Small intestine (tissue), 7 donors: ENCODE measurements at regions not wholly inside any gene's neighbourhood (a gene's known extent, or its start where the extent isn't known, plus 50 kb on each side); places are given as distances from the start of the nearest gene placed in this dataset.

Experiments
- DNase-seq, 2 donors: peaks; one replicate each; pipeline versions ENCODE4 v3.0.0 to v3.0.0-alpha.2; 2013
- FAIRE-seq: peaks from 2 replicates; lab custom pipeline; 2012; peaks lifted over from hg19 to GRCh38; lab: Jason Lieb, UNC
- H3K27ac ChIP-seq, 3 donors: one replicate each; pipeline ENCODE4 v1.5.1; 2013; ENCODE audit warnings: low read length in 2 of 3, mild to moderate bottlenecking in 2 of 3, control low read depth in 1 of 3, inconsistent platforms in 1 of 3, low read depth in 1 of 3, moderate library complexity in 1 of 3
- H3K27me3 ChIP-seq, 3 donors: one replicate each; pipeline ENCODE4 v1.6.1; 2013; ENCODE audit warnings: low read length in 3 of 3, inconsistent platforms in 1 of 3; ENCODE audit not compliant: control insufficient read depth in 3 of 3, insufficient read depth in 3 of 3
- H3K36me3 ChIP-seq, 3 donors: one replicate each; pipeline ENCODE4 v1.6.1; 2013; ENCODE audit warnings: low read length in 3 of 3, inconsistent platforms in 1 of 3, low read depth in 1 of 3, mild to moderate bottlenecking in 1 of 3, moderate library complexity in 1 of 3; ENCODE audit not compliant: control insufficient read depth in 3 of 3, insufficient read depth in 2 of 3
- H3K4me1 ChIP-seq, 3 donors: one replicate each; pipeline ENCODE4 v1.6.1; 2013; ENCODE audit warnings: low read length in 2 of 3, inconsistent platforms in 1 of 3, low read depth in 1 of 3, mild to moderate bottlenecking in 1 of 3, moderate library complexity in 1 of 3; ENCODE audit not compliant: control insufficient read depth in 3 of 3, insufficient read depth in 2 of 3
- H3K4me3 ChIP-seq, 3 donors: one replicate each; pipeline ENCODE4 v1.5.1; 2013; ENCODE audit warnings: low read length in 3 of 3, control low read depth in 1 of 3, inconsistent platforms in 1 of 3, low read depth in 1 of 3, mild to moderate bottlenecking in 1 of 3, moderate library complexity in 1 of 3
- H3K9me3 ChIP-seq, 2 donors: one replicate each; pipeline ENCODE4 v1.6.1; 2013; ENCODE audit warnings: low read depth in 1 of 2, low read length in 1 of 2; ENCODE audit not compliant: control insufficient read depth in 2 of 2, insufficient read depth in 1 of 2
- WGBS, 3 donors: extraction: QIAGEN DNeasy Blood & Tissue Kit; methylation state at CpG; one replicate each; pipeline ENCODE4 v1.1.7; 2013; 5-methylcytosine and 5-hydroxymethylcytosine counted together
- donor health status: healthy with polysubstance abuse.
- donor health status: control.
- donor health status: control.
- donor health status: Bipolar disorder and iron deficiency.
- donor health status: healthy.

DNA sequence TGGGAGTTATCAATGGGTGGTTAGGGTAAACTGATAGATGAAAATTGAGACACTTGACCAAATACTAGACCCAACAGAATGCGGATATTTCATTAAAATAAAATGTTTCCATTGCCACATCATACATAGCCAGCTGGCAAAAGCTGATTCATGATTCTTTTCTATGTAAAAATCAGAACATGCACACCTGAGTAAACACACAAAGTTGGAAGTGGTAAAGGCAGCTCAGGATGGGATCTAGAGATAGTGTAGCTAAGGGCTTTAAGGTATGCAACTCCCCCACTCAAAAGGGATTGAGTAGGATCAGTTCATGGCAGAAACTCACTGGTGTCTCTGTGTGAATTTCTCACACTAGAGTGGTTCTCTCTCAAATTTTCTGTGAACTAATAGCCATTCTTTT, 541.1 kb upstream of the GRAMD2B start:
- DNase-seq, result no peak
- no peaks in the 10 kb centered on the region for H3K36me3 ChIP-seq
- FAIRE-seq, result no peak
- no peaks in the 10 kb centered on the region for H3K4me1 ChIP-seq
- H3K9me3 ChIP-seq, result no peaks in the 10 kb centered on the region
- no peaks in the 10 kb centered on the region for H3K27me3 ChIP-seq
- no peak overlapping the region for H3K27ac ChIP-seq
- WGBS, 3 donors, result 80 to 88% (median 81%) methylated on average over 1 of the region's 1 CpG
- H3K4me3 ChIP-seq, result no peak overlapping the region

DNA sequence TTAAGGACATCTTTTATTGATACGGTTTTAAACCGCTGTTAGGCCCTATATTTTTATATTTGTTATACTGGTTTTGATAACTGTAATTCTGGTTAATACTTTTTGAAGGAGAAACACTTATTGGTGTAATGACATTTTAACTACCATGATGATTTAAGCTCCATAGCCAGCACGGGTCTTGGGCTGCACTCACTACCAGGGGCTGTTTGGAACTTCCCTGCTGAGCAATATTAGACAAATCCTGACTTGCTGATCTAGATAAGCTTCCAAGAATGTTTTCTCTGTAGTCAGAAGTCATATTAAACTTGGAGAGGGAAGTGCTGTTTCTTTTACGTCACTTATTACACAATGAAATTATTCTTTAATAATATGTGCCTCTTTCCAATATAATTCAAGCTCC, 540.0 kb upstream of the GRAMD2B start:
- 86 to 88% (median 88%) methylated on average over 4 of the region's 4 CpGs for WGBS, 3 donors
- Histone ChIP-seq H3K4me3 (no peak overlapping the region), H3K36me3 (no peaks in the 10 kb centered on the region), H3K9me3 (no peaks in the 10 kb centered on the region), H3K4me1 (no peaks in the 10 kb centered on the region), H3K27ac (no peak overlapping the region), H3K27me3 (no peaks in the 10 kb centered on the region)
- FAIRE-seq (no peak), DNase-seq (no peak)

DNA sequence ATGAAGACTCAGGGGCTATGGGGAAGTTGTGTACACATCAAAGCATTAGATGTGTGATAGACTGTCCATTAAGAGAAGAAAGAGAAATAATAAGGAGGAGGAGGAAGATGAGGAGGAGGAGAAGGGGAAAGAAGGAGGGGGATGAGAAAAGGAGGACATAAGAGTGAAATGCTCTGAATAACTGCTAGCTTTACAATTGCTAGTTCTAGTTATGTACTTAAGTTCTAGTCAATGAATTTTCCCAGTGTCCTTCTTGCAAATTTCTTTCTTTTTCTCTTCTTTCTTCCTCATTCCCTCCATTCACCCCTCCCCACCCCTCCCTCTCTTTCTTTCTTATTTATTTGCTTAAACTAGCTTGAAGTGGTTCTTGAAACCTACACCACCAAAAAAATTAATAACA, 534.9 kb upstream of the GRAMD2B start:
- no peak overlapping the region for H3K4me3 ChIP-seq
- no peaks in the 10 kb centered on the region for H3K9me3 ChIP-seq
- H3K27me3 ChIP-seq, result no peaks in the 10 kb centered on the region
- DNase-seq (no peak), FAIRE-seq (no peak)
- H3K36me3 ChIP-seq, result no peaks in the 10 kb centered on the region
- no peaks in the 10 kb centered on the region for H3K4me1 ChIP-seq
- no peak overlapping the region for H3K27ac ChIP-seq

DNA sequence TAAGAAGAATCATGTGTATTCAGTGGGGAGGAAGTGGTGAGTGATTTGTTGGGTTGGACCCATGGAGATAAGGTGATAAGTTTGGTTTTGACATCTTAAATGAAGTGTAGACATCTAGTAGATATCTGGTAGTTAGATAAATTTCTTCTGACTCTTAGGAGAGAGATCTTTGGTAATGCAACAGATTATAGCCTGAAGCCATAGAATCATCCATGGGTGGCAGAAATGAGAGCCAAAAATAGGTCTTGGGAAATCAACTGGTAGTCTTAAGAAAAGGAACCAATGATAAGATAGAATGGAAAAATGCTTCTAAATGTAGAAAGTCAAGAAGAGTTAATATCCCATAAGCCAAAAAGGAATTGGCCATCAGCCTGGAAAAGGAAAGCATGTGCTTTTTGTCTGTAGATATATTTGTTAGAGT, 532.7 kb upstream of the GRAMD2B start:
- FAIRE-seq (no peak), DNase-seq (no peak)
- no peaks in the 10 kb centered on the region for H3K36me3 ChIP-seq
- no peak overlapping the region for H3K4me3 ChIP-seq
- H3K9me3 ChIP-seq, result no peaks in the 10 kb centered on the region
- no peaks in the 10 kb centered on the region for H3K4me1 ChIP-seq
- H3K27ac ChIP-seq, result no peak overlapping the region
- H3K27me3 ChIP-seq, result no peaks in the 10 kb centered on the region

DNA sequence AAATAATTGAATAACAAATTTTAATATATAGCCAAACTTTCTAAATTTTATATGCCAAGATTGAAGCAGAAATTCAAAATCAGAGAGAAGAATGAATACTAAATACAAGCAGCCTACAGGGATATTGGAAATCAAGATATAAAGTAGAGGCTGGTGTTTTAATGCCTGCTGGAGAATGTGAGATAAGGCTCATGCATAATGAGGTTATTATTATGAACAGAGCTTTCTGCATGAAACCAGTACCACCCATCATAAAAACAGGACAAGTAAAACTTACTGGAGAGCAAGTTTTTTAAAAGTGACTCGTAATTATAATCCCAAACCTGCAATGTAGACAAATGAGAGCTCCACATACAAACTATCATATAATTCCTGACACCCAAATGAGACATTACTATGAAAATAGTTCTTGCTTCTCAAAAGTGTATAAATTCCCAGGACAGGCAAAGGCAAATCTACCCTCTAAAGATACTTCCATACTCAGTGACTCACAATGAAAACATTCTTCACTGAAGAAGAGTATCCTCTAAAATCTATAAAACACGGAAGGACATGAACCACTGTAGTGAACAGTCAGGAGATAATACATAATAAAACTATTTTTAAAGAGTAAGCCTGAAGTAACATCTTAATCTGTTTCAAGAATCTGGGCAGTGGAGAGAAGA, 532.0 kb upstream of the GRAMD2B start:
- WGBS, 3 donors, result 60 to 74% (median 63%) methylated on average over 2 of the region's 2 CpGs
- FAIRE-seq, result no peak

DNA sequence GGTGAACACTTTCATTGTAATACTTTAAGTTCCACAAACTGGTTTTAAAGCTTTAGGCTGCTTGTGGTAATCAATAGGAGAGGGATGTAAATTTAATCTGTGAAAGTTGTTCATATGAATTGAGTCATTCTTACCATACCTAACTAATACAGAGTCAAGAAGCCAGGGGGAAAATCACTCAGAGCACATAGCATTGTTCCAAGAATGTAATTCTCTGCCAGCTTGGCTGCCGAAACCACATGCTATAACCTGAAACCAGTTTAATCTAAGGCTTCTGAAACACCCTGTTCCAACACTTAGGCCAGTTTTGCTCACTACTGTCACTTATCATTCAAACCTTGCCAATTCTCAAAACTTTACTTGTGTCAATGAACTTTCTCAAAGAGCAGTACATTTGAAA, 528.8 kb upstream of the GRAMD2B start:
- Histone ChIP-seq H3K4me3 (no peak overlapping the region), H3K27me3 (no peaks in the 10 kb centered on the region), H3K27ac (no peak overlapping the region), H3K4me1 (no peaks in the 10 kb centered on the region), H3K9me3 (no peaks in the 10 kb centered on the region), H3K36me3 (no peaks in the 10 kb centered on the region)
- no peak for FAIRE-seq
- 89 to 91% (median 90%) methylated on average over 1 of the region's 1 CpG for WGBS, 3 donors
- DNase-seq, result no peak

More for the DNA sequence above, 532.0 kb upstream of the GRAMD2B start:
- Histone ChIP-seq H3K36me3 (no peaks in the 10 kb centered on the region), H3K4me1 (no peaks in the 10 kb centered on the region), H3K9me3 (no peaks in the 10 kb centered on the region), H3K27ac (no peak overlapping the region), H3K4me3 (no peak overlapping the region), H3K27me3 (no peaks in the 10 kb centered on the region)
- no peak for DNase-seq

DNA sequence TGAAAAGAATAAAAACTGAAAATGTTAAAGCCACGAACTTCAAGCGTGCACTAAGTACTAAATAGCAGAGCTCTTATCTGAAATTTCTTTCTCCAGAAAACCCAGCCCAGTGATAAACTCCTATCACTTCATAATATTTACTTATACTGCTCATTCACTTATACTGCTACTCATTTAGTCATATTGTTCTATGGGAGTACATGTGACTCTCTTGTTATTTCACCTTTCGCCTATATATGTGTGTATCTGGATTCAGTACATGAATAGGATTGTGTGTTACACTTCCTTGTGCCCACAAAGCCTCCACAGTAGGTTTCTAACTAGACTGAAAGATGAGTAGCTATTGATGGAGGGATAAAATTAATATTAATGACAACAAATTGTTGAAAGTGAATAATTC, 526.8 kb upstream of the GRAMD2B start:
- Histone ChIP-seq H3K4me1 (no peaks in the 10 kb centered on the region), H3K27me3 (no peaks in the 10 kb centered on the region), H3K36me3 (no peaks in the 10 kb centered on the region), H3K27ac (no peak overlapping the region), H3K4me3 (no peak overlapping the region), H3K9me3 (no peaks in the 10 kb centered on the region)
- FAIRE-seq (no peak), DNase-seq (peak; percentile 54 to 68)
- WGBS, 3 donors, result 15 to 68% (median 18%) methylated on average over 3 of the region's 3 CpGs

DNA sequence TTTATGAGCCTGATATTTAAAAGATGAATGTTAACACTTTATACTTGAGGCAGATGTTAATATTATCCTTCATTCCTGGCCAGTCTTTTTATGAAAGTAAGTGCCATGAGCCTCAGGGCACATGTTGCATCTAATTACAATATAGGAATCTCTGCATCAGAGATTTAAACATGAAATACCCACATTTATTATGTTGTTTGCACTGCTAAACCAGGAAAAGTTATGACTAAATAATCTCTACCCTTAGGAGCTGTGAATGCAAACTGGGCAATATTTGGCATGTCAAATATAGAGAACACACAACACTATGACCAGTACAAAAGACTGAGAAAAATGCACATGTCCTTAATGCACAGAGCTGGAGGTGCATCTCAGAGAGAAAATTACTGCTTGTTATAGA, 526.1 kb upstream of the GRAMD2B start:
- FAIRE-seq (no peak), DNase-seq (no peak)
- no peak overlapping the region for H3K27ac ChIP-seq

DNA sequence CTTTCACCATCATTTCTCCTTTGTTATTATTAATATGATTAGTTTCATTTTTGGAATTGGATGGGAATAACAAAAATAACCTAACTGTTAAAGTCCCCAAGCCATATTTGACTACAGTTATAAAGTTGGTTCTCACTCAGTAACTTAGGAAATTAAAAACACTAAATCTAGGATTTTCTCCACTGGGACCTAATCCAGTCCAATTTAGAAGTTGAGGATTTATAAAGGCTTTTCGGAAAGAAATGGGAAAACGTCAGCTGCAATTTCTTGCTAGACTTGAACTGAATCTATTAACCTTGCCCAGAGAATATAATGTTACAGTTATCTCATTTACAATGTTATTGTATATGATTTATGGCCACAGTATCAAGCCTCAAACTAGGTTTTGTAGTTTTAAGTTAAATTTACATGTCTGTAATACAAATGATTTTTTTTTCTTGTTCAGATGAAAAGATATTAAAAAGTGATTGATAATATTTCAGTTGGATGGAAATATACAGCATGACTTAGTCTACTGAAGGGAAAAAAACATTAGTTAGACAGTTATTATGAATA, 524.3 kb upstream of the GRAMD2B start:
- Histone ChIP-seq H3K4me1 (no peaks in the 10 kb centered on the region), H3K9me3 (no peaks in the 10 kb centered on the region), H3K4me3 (no peak overlapping the region), H3K27me3 (no peaks in the 10 kb centered on the region), H3K27ac (no peak overlapping the region), H3K36me3 (no peaks in the 10 kb centered on the region)
- 77 to 86% (median 81%) methylated on average over 2 of the region's 2 CpGs for WGBS, 3 donors
- FAIRE-seq (no peak), DNase-seq (no peak)

More for the DNA sequence above, 526.1 kb upstream of the GRAMD2B start:
- Histone ChIP-seq H3K27me3 (no peaks in the 10 kb centered on the region), H3K4me1 (no peaks in the 10 kb centered on the region), H3K9me3 (no peaks in the 10 kb centered on the region), H3K4me3 (no peak overlapping the region), H3K36me3 (no peaks in the 10 kb centered on the region)
